ENCODE measurements at regions not wholly inside any gene's neighbourhood (a gene's known extent, or its start where the extent isn't known, plus 50 kb on each side); places are given as distances from the start of the nearest gene placed in this dataset.

- Histone ChIP-seq H3K9me3 (ENCODE audit: low read length) (no peaks in the 10 kb centered on the region), H2AFZ (ENCODE audit: low read depth, low read length) (no peak overlapping the region), H3K4me3 (ENCODE audit: low read length) (no peak overlapping the region), H3K36me3 (ENCODE audit: insufficient read depth, low read length) (no peaks in the 10 kb centered on the region), H3K27me3 (ENCODE audit: insufficient read depth, low read length) (no peaks in the 10 kb centered on the region), H3K4me1 (ENCODE audit: insufficient read depth, low read length) (peaks cover 54% of the 10 kb centered on the region)
Measured at GRCh38 chr2:172244419-172245130, 141.9 kb upstream of the DLX2 start.

GRCh38 chr2:172246649-172247048, 143.9 kb upstream of the DLX2 start:
- Histone ChIP-seq H2AFZ (ENCODE audit: low read depth, low read length) (no peak overlapping the region), H3K4me3 (ENCODE audit: low read length) (no peak overlapping the region), H3K4me1 (ENCODE audit: insufficient read depth, low read length) (peaks cover 43% of the 10 kb centered on the region), H3K36me3 (ENCODE audit: insufficient read depth, low read length) (no peaks in the 10 kb centered on the region), H3K9me3 (ENCODE audit: low read length) (no peaks in the 10 kb centered on the region), H3K27me3 (ENCODE audit: insufficient read depth, low read length) (no peaks in the 10 kb centered on the region)

GRCh38 chr2:172247203-172247602, 144.5 kb upstream of the DLX2 start:
- H3K4me3 ChIP-seq (ENCODE audit: low read length): no peak overlapping the region
- H3K9me3 ChIP-seq (ENCODE audit: low read length): no peaks in the 10 kb centered on the region
- no peaks in the 10 kb centered on the region for H3K36me3 ChIP-seq (ENCODE audit: insufficient read depth, low read length)
- H2AFZ ChIP-seq (ENCODE audit: low read depth, low read length): no peak overlapping the region
- H3K4me1 ChIP-seq (ENCODE audit: insufficient read depth, low read length): peaks cover 38% of the 10 kb centered on the region
- H3K27me3 ChIP-seq (ENCODE audit: insufficient read depth, low read length): no peaks in the 10 kb centered on the region

GRCh38 chr2:172248381-172248780, 145.7 kb upstream of the DLX2 start:
- Histone ChIP-seq H3K36me3 (ENCODE audit: insufficient read depth, low read length) (no peaks in the 10 kb centered on the region), H3K27me3 (ENCODE audit: insufficient read depth, low read length) (no peaks in the 10 kb centered on the region), H3K4me3 (ENCODE audit: low read length) (no peak overlapping the region), H3K9me3 (ENCODE audit: low read length) (no peaks in the 10 kb centered on the region), H3K4me1 (ENCODE audit: insufficient read depth, low read length) (peaks cover 30% of the 10 kb centered on the region), H2AFZ (ENCODE audit: low read depth, low read length) (no peak overlapping the region)

GRCh38 chr2:172248785-172249187, 146.1 kb upstream of the DLX2 start:
- no peaks in the 10 kb centered on the region for H3K27me3 ChIP-seq (ENCODE audit: insufficient read depth, low read length)
- H3K4me1 ChIP-seq (ENCODE audit: insufficient read depth, low read length): peaks cover 29% of the 10 kb centered on the region
- no peaks in the 10 kb centered on the region for H3K36me3 ChIP-seq (ENCODE audit: insufficient read depth, low read length)
- H3K9me3 ChIP-seq (ENCODE audit: low read length): no peaks in the 10 kb centered on the region
- no peak overlapping the region for H3K4me3 ChIP-seq (ENCODE audit: low read length)
- H2AFZ ChIP-seq (ENCODE audit: low read depth, low read length): no peak overlapping the region

GRCh38 chr2:172249334-172249733, 146.6 kb upstream of the DLX2 start:
- Histone ChIP-seq H3K27me3 (ENCODE audit: insufficient read depth, low read length) (no peaks in the 10 kb centered on the region), H3K4me3 (ENCODE audit: low read length) (no peak overlapping the region), H3K36me3 (ENCODE audit: insufficient read depth, low read length) (no peaks in the 10 kb centered on the region), H3K9me3 (ENCODE audit: low read length) (no peaks in the 10 kb centered on the region), H3K4me1 (ENCODE audit: insufficient read depth, low read length) (peaks cover 23% of the 10 kb centered on the region), H2AFZ (ENCODE audit: low read depth, low read length) (no peak overlapping the region)

- Histone ChIP-seq H3K4me3 (ENCODE audit: low read length) (no peak overlapping the region), H3K4me1 (ENCODE audit: insufficient read depth, low read length) (peaks cover 17% of the 10 kb centered on the region), H3K9me3 (ENCODE audit: low read length) (no peaks in the 10 kb centered on the region), H3K36me3 (ENCODE audit: insufficient read depth, low read length) (no peaks in the 10 kb centered on the region), H3K27me3 (ENCODE audit: insufficient read depth, low read length) (no peaks in the 10 kb centered on the region), H2AFZ (ENCODE audit: low read depth, low read length) (no peak overlapping the region)
Measured at GRCh38 chr2:172249986-172250385, 147.3 kb upstream of the DLX2 start.

GRCh38 chr2:172251231-172251630, 148.5 kb upstream of the DLX2 start:
- H3K4me1 ChIP-seq (ENCODE audit: insufficient read depth, low read length): peaks cover 9% of the 10 kb centered on the region
- no peaks in the 10 kb centered on the region for H3K36me3 ChIP-seq (ENCODE audit: insufficient read depth, low read length)
- no peak overlapping the region for H3K4me3 ChIP-seq (ENCODE audit: low read length)
- no peak overlapping the region for H2AFZ ChIP-seq (ENCODE audit: low read depth, low read length)
- no peaks in the 10 kb centered on the region for H3K9me3 ChIP-seq (ENCODE audit: low read length)
- no peaks in the 10 kb centered on the region for H3K27me3 ChIP-seq (ENCODE audit: insufficient read depth, low read length)

GRCh38 chr2:172252154-172252553, 149.5 kb upstream of the DLX2 start:
- Histone ChIP-seq H3K9me3 (ENCODE audit: low read length) (no peaks in the 10 kb centered on the region), H3K4me3 (ENCODE audit: low read length) (no peak overlapping the region), H3K36me3 (ENCODE audit: insufficient read depth, low read length) (no peaks in the 10 kb centered on the region), H3K27me3 (ENCODE audit: insufficient read depth, low read length) (no peaks in the 10 kb centered on the region), H2AFZ (ENCODE audit: low read depth, low read length) (no peak overlapping the region), H3K4me1 (ENCODE audit: insufficient read depth, low read length) (peaks cover 5% of the 10 kb centered on the region)

- H2AFZ ChIP-seq (ENCODE audit: low read depth, low read length): no peak overlapping the region
- H3K4me3 ChIP-seq (ENCODE audit: low read length): no peak overlapping the region
- H3K4me1 ChIP-seq (ENCODE audit: insufficient read depth, low read length): peaks cover 4% of the 10 kb centered on the region
- no peaks in the 10 kb centered on the region for H3K9me3 ChIP-seq (ENCODE audit: low read length)
- H3K36me3 ChIP-seq (ENCODE audit: insufficient read depth, low read length): no peaks in the 10 kb centered on the region
- no peaks in the 10 kb centered on the region for H3K27me3 ChIP-seq (ENCODE audit: insufficient read depth, low read length)
Measured at GRCh38 chr2:172253190-172254052, 150.7 kb upstream of the DLX2 start.

GRCh38 chr2:172256886-172257285, 154.2 kb upstream of the DLX2 start:
- Histone ChIP-seq H3K9me3 (ENCODE audit: low read length) (no peaks in the 10 kb centered on the region), H3K27me3 (ENCODE audit: insufficient read depth, low read length) (no peaks in the 10 kb centered on the region), H3K36me3 (ENCODE audit: insufficient read depth, low read length) (no peaks in the 10 kb centered on the region), H3K4me1 (ENCODE audit: insufficient read depth, low read length) (peaks cover 16% of the 10 kb centered on the region), H3K4me3 (ENCODE audit: low read length) (no peak overlapping the region), H2AFZ (ENCODE audit: low read depth, low read length) (no peak overlapping the region)

- H3K27me3 ChIP-seq (ENCODE audit: insufficient read depth, low read length): no peaks in the 10 kb centered on the region
- H3K4me3 ChIP-seq (ENCODE audit: low read length): no peak overlapping the region
- no peaks in the 10 kb centered on the region for H3K36me3 ChIP-seq (ENCODE audit: insufficient read depth, low read length)
- H2AFZ ChIP-seq (ENCODE audit: low read depth, low read length): no peak overlapping the region
- peaks cover 16% of the 10 kb centered on the region for H3K4me1 ChIP-seq (ENCODE audit: insufficient read depth, low read length)
- no peaks in the 10 kb centered on the region for H3K9me3 ChIP-seq (ENCODE audit: low read length)
Measured at GRCh38 chr2:172259827-172260226, 157.1 kb upstream of the DLX2 start.

GRCh38 chr2:172260336-172260735, 157.6 kb upstream of the DLX2 start:
- Histone ChIP-seq H3K9me3 (ENCODE audit: low read length) (no peaks in the 10 kb centered on the region), H3K4me1 (ENCODE audit: insufficient read depth, low read length) (peaks cover 16% of the 10 kb centered on the region), H3K27me3 (ENCODE audit: insufficient read depth, low read length) (no peaks in the 10 kb centered on the region), H2AFZ (ENCODE audit: low read depth, low read length) (no peak overlapping the region), H3K4me3 (ENCODE audit: low read length) (no peak overlapping the region), H3K36me3 (ENCODE audit: insufficient read depth, low read length) (no peaks in the 10 kb centered on the region)
